Testis (tissue), 2 donors: ENCODE measurements at regions not wholly inside any gene's neighbourhood (a gene's known extent, or its start where the extent isn't known, plus 50 kb on each side); places are given as distances from the start of the nearest gene placed in this dataset.
"Not testable (repeated sequence)": the region's sequence is repeated elsewhere in the genome, so short reads cannot be mapped to it uniquely, and the experiment has no call there.

Experiments
- DNase-seq: peaks from one replicate; pipeline ENCODE4 v3.0.0-alpha.2; 2019
- H3K27ac ChIP-seq, 2 donors: fragments of 200-600 bp; sonication (generic); one replicate each; pipeline ENCODE4 v1.5.1; 2019
- H3K27me3 ChIP-seq: fragments of 200-600 bp; sonication (generic); one replicate; pipeline ENCODE4 v1.5.1; 2019
- H3K36me3 ChIP-seq: fragments of 200-600 bp; sonication (generic); one replicate; pipeline ENCODE4 v1.5.1; 2017; ENCODE audit warnings: low read depth; ENCODE audit errors: missing control alignments
- H3K4me1 ChIP-seq: fragments of 200-600 bp; sonication (generic); one replicate; pipeline ENCODE4 v1.5.1; 2019
- H3K4me3 ChIP-seq, 2 donors: fragments of 200-600 bp; sonication (generic); one replicate each; pipeline ENCODE4 v1.5.1; 2017 to 2019
- H3K9me3 ChIP-seq: fragments of 200-600 bp; sonication (generic); one replicate; pipeline ENCODE4 v1.5.1; 2017
- CTCF ChIP-seq, 3 experiments: fragments of 450-650 bp in 2 of 3; fragments of 200-600 bp in 1 of 3; sonication (generic) in 1 of 3; IDR thresholded peaks; one replicate each; pipeline ENCODE4 v1.5.1; 2016 to 2019; ENCODE audit warnings: antibody characterized with exemption in 3 of 3, mild to moderate bottlenecking in 2 of 3, moderate library complexity in 1 of 3
- POLR2A ChIP-seq: fragments of 450-650 bp; IDR thresholded peaks from one replicate; pipeline ENCODE4 v1.6.1; 2017; ENCODE audit warnings: antibody characterized with exemption, mild to moderate bottlenecking, moderate library complexity
- WGBS, 2 donors: methylation state at CpG; one replicate each; pipeline ENCODE4 v1.1.5; 2018; 5-methylcytosine and 5-hydroxymethylcytosine counted together
- intact Hi-C: fragments of 100-400 bp; cut with DNase I; formaldehyde crosslinking; loops from one replicate; pipeline ENCODE4 v1.15.1; 2023; ENCODE audit warnings: low total_unique reads

- no peak for DNase-seq
- Histone ChIP-seq H3K27me3 (no peaks in the 10 kb centered on the region), H3K4me1 (no peaks in the 10 kb centered on the region), H3K36me3 (no peaks in the 10 kb centered on the region), H3K9me3 (no peaks in the 10 kb centered on the region), H3K27ac (no peak overlapping the region), H3K4me3 (no peak overlapping the region)
- intact Hi-C loops = no loop called here
- WGBS, 2 donors = 93 to 97% methylated on average over 3 of the region's 3 CpGs
- TF ChIP-seq CTCF (IDR thresholded peaks at IDR 0.05) (no peak), POLR2A (no peak)
Observed at GRCh38 chr1:43018121-43018520, 59.5 kb upstream of the SLC2A1 start.

GRCh38 chr1:43015269-43015668, 56.6 kb upstream of the SLC2A1 start:
- H3K4me1 ChIP-seq = no peaks in the 10 kb centered on the region
- DNase-seq = no peak
- H3K4me3 ChIP-seq = no peak overlapping the region
- WGBS, 2 donors = 93 to 95% methylated on average over 3 of the region's 3 CpGs
- H3K9me3 ChIP-seq = no peaks in the 10 kb centered on the region
- no peak overlapping the region for H3K27ac ChIP-seq
- intact Hi-C loops = no loop called here
- H3K27me3 ChIP-seq = no peaks in the 10 kb centered on the region
- TF ChIP-seq POLR2A (no peak), CTCF (IDR thresholded peaks at IDR 0.05) (no peak)
- H3K36me3 ChIP-seq = no peaks in the 10 kb centered on the region

GRCh38 chr1:43014579-43014978, 55.9 kb upstream of the SLC2A1 start:
- H3K9me3 ChIP-seq, H3K36me3 ChIP-seq, H3K4me1 ChIP-seq, H3K4me3 ChIP-seq, H3K27ac ChIP-seq, DNase-seq, intact Hi-C loops, H3K27me3 ChIP-seq: not testable (repeated sequence)
- WGBS, 2 donors = 90 to 93% methylated on average over 10 of the region's 10 CpGs

- WGBS, 2 donors = 43 to 69% methylated on average over 3 of the region's 3 CpGs
Observed at GRCh38 chr1:43011020-43011419, 52.4 kb upstream of the SLC2A1 start.

GRCh38 chr1:43009274-43009673, 50.6 kb upstream of the SLC2A1 start:
- WGBS, 2 donors = 78 to 87% methylated on average over 2 of the region's 2 CpGs

More at GRCh38 chr1:43011020-43011419, 52.4 kb upstream of the SLC2A1 start:
- no peak for DNase-seq
- Histone ChIP-seq H3K27me3 (no peaks in the 10 kb centered on the region), H3K9me3 (no peaks in the 10 kb centered on the region), H3K27ac (no peak overlapping the region), H3K36me3 (no peaks in the 10 kb centered on the region), H3K4me3 (no peak overlapping the region), H3K4me1 (no peaks in the 10 kb centered on the region)
- intact Hi-C loops = no loop called here
- TF ChIP-seq POLR2A = no peak
- no peak for TF ChIP-seq CTCF (IDR thresholded peaks at IDR 0.05)

More at GRCh38 chr1:43009274-43009673, 50.6 kb upstream of the SLC2A1 start:
- intact Hi-C loops = no loop called here
- DNase-seq = no peak
- H3K27me3 ChIP-seq = no peaks in the 10 kb centered on the region
- H3K36me3 ChIP-seq = no peaks in the 10 kb centered on the region
- no peak overlapping the region for H3K4me3 ChIP-seq
- H3K27ac ChIP-seq = no peak overlapping the region
- H3K4me1 ChIP-seq = no peaks in the 10 kb centered on the region
- TF ChIP-seq CTCF (IDR thresholded peaks at IDR 0.05) (no peak), POLR2A (no peak)
- H3K9me3 ChIP-seq = no peaks in the 10 kb centered on the region
